GM12864 (cell line): ENCODE measurements at regions not wholly inside any gene's neighbourhood (a gene's known extent, or its start where the extent isn't known, plus 50 kb on each side); places are given as distances from the start of the nearest gene placed in this dataset.
"Not testable (repeated sequence)": the region's sequence is repeated elsewhere in the genome, so short reads cannot be mapped to it uniquely, and the experiment has no call there.

Experiments used
- DNase-seq: peaks from one replicate; pipeline ENCODE4 v3.0.0-alpha.2; 2011; ENCODE audit warnings: low read depth
- H3K4me3 ChIP-seq: 2 replicates; pipeline ENCODE4 v1.5.1; 2011; ENCODE audit warnings: mild to moderate bottlenecking, low read depth, low read length, control low read depth
- TF ChIP-seq, protein P1 (sequence below): IDR thresholded peaks from 2 replicates; pipeline ENCODE4 v1.5.1; 2011; ENCODE audit warnings: low read depth, mild to moderate bottlenecking, moderate library complexity, low read length, control low read depth, inconsistent platforms; ENCODE audit errors: missing control alignments

DNA sequence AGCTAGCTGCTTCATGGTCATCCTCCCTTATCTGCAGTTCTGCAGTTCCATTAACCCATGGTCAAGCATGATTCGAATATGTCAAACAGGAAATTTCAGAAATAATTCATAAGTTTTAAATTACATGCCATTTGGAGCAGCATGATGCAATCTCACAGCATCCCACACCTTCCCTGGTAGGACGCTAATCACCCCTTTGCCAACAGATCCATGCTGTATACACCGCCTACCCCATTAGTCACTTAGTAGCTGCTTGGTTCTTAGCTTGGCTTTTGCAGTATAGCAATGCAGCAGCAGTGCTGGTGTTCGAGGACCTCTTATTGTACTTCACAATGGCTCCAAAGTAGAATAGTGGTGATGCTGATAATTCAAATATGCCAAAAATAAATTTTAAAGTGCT lies 739.7 kb upstream of the CDH9 start:
- DNase-seq = no peak
- TF ChIP-seq, protein P1, sequence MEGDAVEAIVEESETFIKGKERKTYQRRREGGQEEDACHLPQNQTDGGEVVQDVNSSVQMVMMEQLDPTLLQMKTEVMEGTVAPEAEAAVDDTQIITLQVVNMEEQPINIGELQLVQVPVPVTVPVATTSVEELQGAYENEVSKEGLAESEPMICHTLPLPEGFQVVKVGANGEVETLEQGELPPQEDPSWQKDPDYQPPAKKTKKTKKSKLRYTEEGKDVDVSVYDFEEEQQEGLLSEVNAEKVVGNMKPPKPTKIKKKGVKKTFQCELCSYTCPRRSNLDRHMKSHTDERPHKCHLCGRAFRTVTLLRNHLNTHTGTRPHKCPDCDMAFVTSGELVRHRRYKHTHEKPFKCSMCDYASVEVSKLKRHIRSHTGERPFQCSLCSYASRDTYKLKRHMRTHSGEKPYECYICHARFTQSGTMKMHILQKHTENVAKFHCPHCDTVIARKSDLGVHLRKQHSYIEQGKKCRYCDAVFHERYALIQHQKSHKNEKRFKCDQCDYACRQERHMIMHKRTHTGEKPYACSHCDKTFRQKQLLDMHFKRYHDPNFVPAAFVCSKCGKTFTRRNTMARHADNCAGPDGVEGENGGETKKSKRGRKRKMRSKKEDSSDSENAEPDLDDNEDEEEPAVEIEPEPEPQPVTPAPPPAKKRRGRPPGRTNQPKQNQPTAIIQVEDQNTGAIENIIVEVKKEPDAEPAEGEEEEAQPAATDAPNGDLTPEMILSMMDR = no peak

DNA sequence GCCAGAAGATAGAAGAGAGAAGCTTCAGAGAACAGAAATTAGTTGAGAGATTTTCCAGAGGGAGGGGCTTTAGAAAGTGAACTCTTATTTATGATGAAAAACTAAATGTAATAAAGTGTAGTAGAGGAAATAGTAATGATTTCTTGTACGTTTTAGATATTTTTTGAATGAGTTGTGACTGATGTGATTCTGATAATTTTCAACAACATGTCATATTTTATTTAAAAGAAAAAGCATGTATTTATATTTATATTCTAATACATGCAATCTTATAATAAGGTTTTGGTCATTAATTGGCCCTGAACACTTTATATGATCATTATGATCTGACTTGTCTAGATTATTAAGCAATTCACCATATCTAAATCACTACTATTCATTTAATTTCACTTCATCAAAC lies 735.2 kb upstream of the CDH9 start:
- TF ChIP-seq, protein P1 = no peak
- no peak for DNase-seq
- no peak overlapping the region for H3K4me3 ChIP-seq

More for the DNA sequence above, 739.7 kb upstream of the CDH9 start:
- H3K4me3 ChIP-seq = no peak overlapping the region

DNA sequence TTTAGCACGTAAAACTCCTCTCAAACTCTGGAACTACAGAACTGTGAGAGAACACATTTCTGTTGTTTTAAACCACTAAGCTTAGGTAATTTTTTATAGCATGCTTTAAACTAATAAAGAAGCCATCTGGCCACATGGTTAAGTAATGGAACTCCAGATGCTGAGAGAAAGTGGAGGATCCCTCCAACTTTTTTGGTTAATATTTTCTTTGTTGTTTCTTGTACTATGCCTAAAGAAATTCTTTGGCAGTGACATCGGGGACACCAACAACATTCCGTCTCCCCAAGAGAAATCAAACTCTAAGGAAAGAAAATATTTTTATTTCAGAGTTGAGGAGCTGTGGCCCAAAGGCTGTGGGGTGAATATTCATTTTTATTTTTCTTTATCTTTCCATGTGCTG lies 734.8 kb upstream of the CDH9 start:
- TF ChIP-seq, protein P1 = no peak
- DNase-seq = no peak
- H3K4me3 ChIP-seq = no peak overlapping the region

DNA sequence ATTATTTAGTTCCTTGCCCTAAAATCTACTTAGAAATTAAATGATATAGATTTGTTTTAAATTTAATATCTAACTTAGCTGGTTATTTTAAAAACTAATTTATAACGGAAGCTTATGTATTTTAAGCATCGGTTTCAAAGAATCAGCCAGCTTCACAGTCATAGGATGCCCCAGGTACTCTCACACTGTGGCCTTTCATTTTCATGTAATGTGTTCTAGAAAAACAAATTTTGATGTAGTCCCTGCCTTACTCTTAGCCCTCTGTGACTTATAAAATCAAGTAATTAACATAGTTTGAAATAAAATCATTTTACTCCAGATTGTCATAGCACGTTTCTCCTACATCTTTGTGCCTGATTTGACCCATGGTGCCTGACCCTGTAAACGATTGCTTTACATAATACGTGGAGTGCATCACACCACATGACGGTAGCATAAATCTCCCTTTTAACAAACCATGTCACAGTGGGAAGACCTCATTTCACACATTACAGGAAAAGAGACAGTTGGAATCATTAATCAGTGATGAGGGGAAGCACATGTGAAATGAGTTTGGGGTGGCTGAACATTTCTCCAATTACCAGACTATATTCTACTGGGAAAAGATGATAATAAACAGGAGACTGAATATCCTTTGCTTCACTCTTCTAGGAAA lies 731.5 kb upstream of the CDH9 start:
- DNase-seq = no peak
- H3K4me3 ChIP-seq = no peak overlapping the region
- TF ChIP-seq, protein P1 = no peak

DNA sequence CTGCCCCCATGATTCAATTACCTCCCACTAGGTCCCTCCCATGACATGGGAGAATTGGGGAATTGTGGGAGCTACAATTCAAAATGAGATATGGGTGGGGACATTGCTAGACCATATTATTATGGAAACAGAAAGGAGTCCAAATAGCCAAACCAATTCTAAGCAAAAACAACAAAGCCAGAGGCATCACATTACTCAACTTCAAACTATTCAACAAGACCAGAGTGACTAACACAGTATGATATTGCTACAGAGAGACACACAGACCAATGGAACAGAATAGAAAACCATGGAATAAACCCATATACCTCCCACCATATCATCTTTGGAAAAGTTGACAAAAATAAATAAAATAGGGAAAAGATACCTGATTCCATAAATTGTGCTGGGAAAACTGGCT lies 710.5 kb upstream of the CDH9 start:
- TF ChIP-seq, protein P1 = no peak
- DNase-seq = no peak
- no peak overlapping the region for H3K4me3 ChIP-seq

DNA sequence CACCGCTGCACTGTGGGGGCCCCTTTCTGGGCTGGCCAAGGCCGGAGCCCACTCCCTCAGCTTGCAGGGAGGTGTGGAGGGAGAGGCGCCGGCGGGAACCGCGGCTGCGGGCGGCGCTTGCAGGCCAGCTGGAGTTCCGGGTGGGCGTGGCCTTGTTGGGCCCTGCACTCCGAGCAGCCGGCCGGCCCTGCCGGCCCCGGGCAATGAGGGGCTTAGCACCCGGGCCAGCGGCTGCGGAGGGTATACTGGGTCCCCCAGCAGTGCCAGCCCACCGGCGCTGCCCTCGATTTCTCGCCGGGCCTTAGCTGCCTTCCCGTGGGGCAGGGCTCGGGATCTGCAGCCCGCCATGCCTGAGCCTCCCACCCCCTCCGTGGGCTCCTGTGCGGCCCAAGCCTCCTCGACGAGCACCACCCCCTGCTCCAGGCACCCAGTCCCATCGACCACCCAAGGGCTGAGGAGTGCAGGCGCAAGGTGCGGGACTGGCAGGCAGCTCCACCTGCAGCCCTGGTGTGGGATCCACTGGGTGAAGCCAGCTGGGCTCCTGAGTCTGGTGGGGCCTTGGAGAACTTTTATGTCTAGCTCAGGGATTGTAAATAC lies 705.1 kb upstream of the CDH9 start:
- not testable (repeated sequence) for H3K4me3 ChIP-seq

DNA sequence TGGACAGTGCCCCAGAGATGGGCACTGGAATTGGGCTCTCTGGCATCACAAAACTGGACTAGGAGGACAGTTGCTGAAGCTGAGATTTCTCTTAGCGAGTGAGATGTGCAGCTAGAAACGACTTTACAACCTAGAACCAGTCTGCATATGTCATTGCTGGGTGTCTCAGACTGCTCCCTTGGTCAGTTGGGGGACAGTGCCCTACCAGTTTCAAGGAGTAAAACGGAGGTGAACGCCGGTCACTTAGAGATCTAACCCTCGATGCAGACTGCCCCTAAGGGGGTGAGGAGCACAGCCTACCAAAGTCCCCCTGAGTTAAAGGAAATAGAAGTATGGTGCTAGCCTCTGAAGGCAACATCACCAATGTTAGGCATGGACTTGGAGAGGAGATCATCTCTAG lies 704.4 kb upstream of the CDH9 start:
- no peak overlapping the region for H3K4me3 ChIP-seq
- DNase-seq = no peak
- TF ChIP-seq, protein P1 = no peak

More for the DNA sequence above, 705.1 kb upstream of the CDH9 start:
- not testable (repeated sequence) for DNase-seq
